ENCODE measurements at regions not wholly inside any gene's neighbourhood (a gene's known extent, or its start where the extent isn't known, plus 50 kb on each side); places are given as distances from the start of the nearest gene placed in this dataset.
"Not testable (repeated sequence)": the region's sequence is repeated elsewhere in the genome, so short reads cannot be mapped to it uniquely, and the experiment has no call there.

DNA sequence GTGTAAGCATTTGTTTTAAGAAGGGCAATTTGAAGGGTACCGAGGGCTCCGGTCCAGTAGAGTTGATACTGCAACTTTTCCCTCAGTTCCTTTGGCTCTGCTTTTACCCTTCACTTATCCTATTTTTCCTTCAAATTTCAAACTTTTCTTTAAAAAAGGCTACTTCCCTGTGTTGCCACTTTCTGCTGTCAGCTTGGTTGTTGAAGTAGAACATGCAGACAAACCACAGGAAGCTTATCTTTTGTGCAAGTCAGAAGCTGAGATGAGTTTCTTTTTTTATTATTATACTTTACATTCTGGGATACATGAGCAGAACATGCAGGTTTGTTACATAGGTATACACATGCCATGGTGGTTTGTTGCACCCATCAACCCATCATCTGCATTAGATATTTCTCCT lies 89.1 kb upstream of the FREM3 start:
- TF ChIP-seq, protein P1, sequence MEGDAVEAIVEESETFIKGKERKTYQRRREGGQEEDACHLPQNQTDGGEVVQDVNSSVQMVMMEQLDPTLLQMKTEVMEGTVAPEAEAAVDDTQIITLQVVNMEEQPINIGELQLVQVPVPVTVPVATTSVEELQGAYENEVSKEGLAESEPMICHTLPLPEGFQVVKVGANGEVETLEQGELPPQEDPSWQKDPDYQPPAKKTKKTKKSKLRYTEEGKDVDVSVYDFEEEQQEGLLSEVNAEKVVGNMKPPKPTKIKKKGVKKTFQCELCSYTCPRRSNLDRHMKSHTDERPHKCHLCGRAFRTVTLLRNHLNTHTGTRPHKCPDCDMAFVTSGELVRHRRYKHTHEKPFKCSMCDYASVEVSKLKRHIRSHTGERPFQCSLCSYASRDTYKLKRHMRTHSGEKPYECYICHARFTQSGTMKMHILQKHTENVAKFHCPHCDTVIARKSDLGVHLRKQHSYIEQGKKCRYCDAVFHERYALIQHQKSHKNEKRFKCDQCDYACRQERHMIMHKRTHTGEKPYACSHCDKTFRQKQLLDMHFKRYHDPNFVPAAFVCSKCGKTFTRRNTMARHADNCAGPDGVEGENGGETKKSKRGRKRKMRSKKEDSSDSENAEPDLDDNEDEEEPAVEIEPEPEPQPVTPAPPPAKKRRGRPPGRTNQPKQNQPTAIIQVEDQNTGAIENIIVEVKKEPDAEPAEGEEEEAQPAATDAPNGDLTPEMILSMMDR (IDR thresholded peaks at IDR 0.05; ENCODE audit: control extremely low read depth in 1 of 3, insufficient read depth in 1 of 3, low read depth in 1 of 3, low read length in 3 of 3): not testable (repeated sequence)
- not testable (repeated sequence) for TF ChIP-seq E2F6 (IDR thresholded peaks at IDR 0.05); POLR2A (IDR thresholded peaks at IDR 0.05; ENCODE audit: control extremely low read depth in 1 of 2, low read depth in 2 of 2, low read length in 2 of 2); NRF1 (IDR thresholded peaks at IDR 0.05; ENCODE audit: low read depth, low read length); USF2 (IDR thresholded peaks at IDR 0.05; ENCODE audit: low read length); SUZ12 (IDR thresholded peaks at IDR 0.05; ENCODE audit: low read length)

Measured in H1 (cell line).